Stimulated activated CD4-positive, alpha-beta T cell treated with anti-CD3 and anti-CD28 coated beads, Interleukin-1b, Interleukin-23, amount 100 ng/mL, for 4 hours (primary cell): ENCODE measurements at regions not wholly inside any gene's neighbourhood (a gene's known extent, or its start where the extent isn't known, plus 50 kb on each side); places are given as distances from the start of the nearest gene placed in this dataset.
"Not testable (repeated sequence)": the region's sequence is repeated elsewhere in the genome, so short reads cannot be mapped to it uniquely, and the experiment has no call there.

ENCODE experiments used
- DNase-seq, 2 donors: peaks; one replicate each; pipeline ENCODE4 v3.0.0-alpha.2; 2020; ENCODE audit warnings: low read depth in 2 of 2

GRCh38 chr2:175829741-175830140 is 172.3 kb downstream of the LNPK start:
- DNase-seq: no peak

- no peak for DNase-seq
Observed at GRCh38 chr2:175827856-175828255, 174.2 kb downstream of the LNPK start.

GRCh38 chr2:175824243-175824642 is 177.8 kb downstream of the LNPK start:
- DNase-seq: no peak

- no peak for DNase-seq
Observed at GRCh38 chr2:175823707-175824073, 178.4 kb downstream of the LNPK start.

GRCh38 chr2:175823002-175823706 is 178.9 kb downstream of the LNPK start:
- DNase-seq: no peak

- no peak for DNase-seq
Observed at GRCh38 chr2:175817221-175817620, 184.8 kb downstream of the LNPK start.

- no peak for DNase-seq
Observed at GRCh38 chr2:175815537-175815936, 186.5 kb downstream of the LNPK start.

GRCh38 chr2:175811971-175812370 is 190.1 kb downstream of the LNPK start:
- no peak for DNase-seq

- DNase-seq: no peak
Observed at GRCh38 chr2:175808858-175809257, 193.2 kb downstream of the LNPK start.

GRCh38 chr2:175808078-175808477 is 194.0 kb downstream of the LNPK start:
- DNase-seq: no peak

GRCh38 chr2:175807031-175807873 is 194.8 kb downstream of the LNPK start:
- DNase-seq: no peak

GRCh38 chr2:175806570-175806969 is 195.5 kb downstream of the LNPK start:
- no peak for DNase-seq

- DNase-seq: no peak
Observed at GRCh38 chr2:175806125-175806490, 196.0 kb downstream of the LNPK start.

- DNase-seq: no peak
Observed at GRCh38 chr2:175805442-175806124, 196.5 kb downstream of the LNPK start.

GRCh38 chr2:175804122-175804521 is 197.9 kb downstream of the LNPK start:
- no peak for DNase-seq

GRCh38 chr2:175796422-175796821 is 205.6 kb downstream of the LNPK start:
- DNase-seq: not testable (repeated sequence)

GRCh38 chr2:175793648-175794047 is 208.4 kb downstream of the LNPK start:
- no peak for DNase-seq

GRCh38 chr2:175792881-175793280 is 209.2 kb downstream of the LNPK start:
- no peak for DNase-seq

- DNase-seq: no peak
Observed at GRCh38 chr2:175792199-175792598, 209.9 kb downstream of the LNPK start.

- DNase-seq: no peak
Observed at GRCh38 chr2:175786471-175787124, 215.5 kb downstream of the LNPK start.

GRCh38 chr2:175777337-175777736 is 224.7 kb downstream of the LNPK start:
- DNase-seq: not testable (repeated sequence)

GRCh38 chr2:175769200-175769599 is 232.9 kb downstream of the LNPK start:
- no peak for DNase-seq
